Smooth muscle cell of the brain vasculature (primary cell): ENCODE measurements at regions not wholly inside any gene's neighbourhood (a gene's known extent, or its start where the extent isn't known, plus 50 kb on each side); places are given as distances from the start of the nearest gene placed in this dataset.
A peak's percentile ranks its signal among the peaks of the same experiment; 100 is the strongest.

Experiments used
- DNase-seq: peaks from one replicate; pipeline ENCODE4 v3.0.0-alpha.2; 2012; ENCODE audit warnings: low read depth, low spot score

- DNase-seq, result no peak
Measured at GRCh38 chr6:148086843-148087242, 255.8 kb upstream of the SASH1 start.

- no peak for DNase-seq
Measured at GRCh38 chr6:148087659-148088058, 255.0 kb upstream of the SASH1 start.

- DNase-seq, result no peak
Measured at GRCh38 chr6:148090326-148090725, 252.3 kb upstream of the SASH1 start.

- DNase-seq, result no peak
Measured at GRCh38 chr6:148091394-148091793, 251.2 kb upstream of the SASH1 start.

GRCh38 chr6:148103436-148103835 is 239.2 kb upstream of the SASH1 start:
- DNase-seq, result no peak

GRCh38 chr6:148104131-148104530 is 238.5 kb upstream of the SASH1 start:
- DNase-seq, result no peak

GRCh38 chr6:148105695-148106094 is 236.9 kb upstream of the SASH1 start:
- DNase-seq, result no peak

GRCh38 chr6:148107911-148108310 is 234.7 kb upstream of the SASH1 start:
- DNase-seq, result no peak

GRCh38 chr6:148109732-148110131 is 232.9 kb upstream of the SASH1 start:
- DNase-seq, result no peak

- no peak for DNase-seq
Measured at GRCh38 chr6:148110925-148111324, 231.7 kb upstream of the SASH1 start.

- no peak for DNase-seq
Measured at GRCh38 chr6:148112851-148113319, 229.8 kb upstream of the SASH1 start.

GRCh38 chr6:148116001-148116400 is 226.6 kb upstream of the SASH1 start:
- no peak for DNase-seq

GRCh38 chr6:148118244-148118643 is 224.4 kb upstream of the SASH1 start:
- DNase-seq, result no peak

- no peak for DNase-seq
Measured at GRCh38 chr6:148128014-148128730, 214.5 kb upstream of the SASH1 start.

GRCh38 chr6:148134592-148134991 is 208.0 kb upstream of the SASH1 start:
- no peak for DNase-seq

- no peak for DNase-seq
Measured at GRCh38 chr6:148136586-148136985, 206.1 kb upstream of the SASH1 start.

- no peak for DNase-seq
Measured at GRCh38 chr6:148137652-148138051, 205.0 kb upstream of the SASH1 start.

GRCh38 chr6:148138573-148138972 is 204.1 kb upstream of the SASH1 start:
- DNase-seq, result no peak

GRCh38 chr6:148140772-148141557 is 201.7 kb upstream of the SASH1 start:
- no peak for DNase-seq

- DNase-seq, result no peak
Measured at GRCh38 chr6:148142821-148143220, 199.8 kb upstream of the SASH1 start.

GRCh38 chr6:148143771-148144170 is 198.9 kb upstream of the SASH1 start:
- no peak for DNase-seq

- DNase-seq, result peak; percentile 50
Measured at GRCh38 chr6:148144917-148145521, 197.6 kb upstream of the SASH1 start.
